HG03442 (cell line): ENCODE measurements at regions not wholly inside any gene's neighbourhood (a gene's known extent, or its start where the extent isn't known, plus 50 kb on each side); places are given as distances from the start of the nearest gene placed in this dataset.

Source experiments
- ATAC-seq: cut with Tn5 transposase; IDR thresholded peaks from one replicate; pipeline ENCODE4 v1.9.1; 2021; ENCODE audit warnings: mild to moderate bottlenecking, moderate library complexity; ENCODE audit not compliant: unreplicated experiment

DNA sequence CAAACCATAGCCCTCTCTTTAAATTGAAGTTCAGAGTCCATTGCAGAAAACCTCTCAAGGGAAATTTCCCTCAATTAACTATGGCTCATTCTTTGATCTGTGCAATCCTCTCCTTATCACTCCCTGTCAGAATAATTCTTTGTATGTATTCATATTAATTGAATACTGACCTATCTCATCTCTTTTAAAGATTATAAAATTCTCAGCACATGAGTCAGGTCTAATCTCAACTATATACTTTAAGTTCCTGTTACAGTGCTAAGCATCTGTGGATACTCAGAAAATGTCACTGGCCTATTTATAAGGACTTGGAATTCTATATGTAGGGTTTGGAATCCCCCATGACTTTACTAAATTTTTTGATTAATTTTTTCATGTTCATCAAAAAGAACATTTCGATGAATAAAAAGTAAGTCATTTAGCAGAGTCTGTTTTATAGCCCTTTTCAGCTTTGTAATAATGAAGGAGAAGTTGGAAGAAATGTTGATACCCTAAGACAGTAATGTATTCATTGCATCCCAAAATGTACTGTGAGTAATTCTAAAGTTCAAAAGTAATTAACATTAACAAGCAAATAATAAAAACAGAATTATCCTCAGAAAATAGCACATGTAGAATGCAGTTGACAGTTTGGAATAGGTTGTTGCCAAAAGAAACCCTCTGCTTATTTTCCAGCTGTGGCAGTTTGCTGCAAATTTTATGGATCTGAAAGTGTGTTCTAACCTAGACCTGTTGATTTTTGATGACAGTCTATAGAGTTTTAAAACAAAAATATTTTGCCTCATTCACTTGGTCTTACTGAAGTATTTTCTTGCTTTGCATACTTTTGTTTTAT lies 503.4 kb upstream of the CBLB start:
- no peak for ATAC-seq

DNA sequence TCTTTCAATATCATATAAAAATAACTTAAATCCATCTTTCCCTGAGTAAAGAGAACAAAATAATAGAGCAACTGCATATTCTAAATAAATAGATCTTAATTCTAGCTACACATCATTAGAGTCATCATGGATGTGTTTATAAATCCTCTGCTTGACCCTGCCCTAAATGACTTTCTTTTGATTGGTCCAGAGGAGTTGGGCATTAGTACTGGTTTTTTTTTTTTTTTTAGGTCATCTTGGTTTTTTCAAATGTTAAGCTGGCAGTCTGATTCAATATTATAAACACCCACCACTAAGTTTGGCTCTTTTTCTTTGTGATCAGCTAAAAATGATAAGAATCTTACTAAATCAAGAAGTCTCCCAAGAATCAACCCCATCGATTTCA lies 504.0 kb upstream of the CBLB start:
- no peak for ATAC-seq

DNA sequence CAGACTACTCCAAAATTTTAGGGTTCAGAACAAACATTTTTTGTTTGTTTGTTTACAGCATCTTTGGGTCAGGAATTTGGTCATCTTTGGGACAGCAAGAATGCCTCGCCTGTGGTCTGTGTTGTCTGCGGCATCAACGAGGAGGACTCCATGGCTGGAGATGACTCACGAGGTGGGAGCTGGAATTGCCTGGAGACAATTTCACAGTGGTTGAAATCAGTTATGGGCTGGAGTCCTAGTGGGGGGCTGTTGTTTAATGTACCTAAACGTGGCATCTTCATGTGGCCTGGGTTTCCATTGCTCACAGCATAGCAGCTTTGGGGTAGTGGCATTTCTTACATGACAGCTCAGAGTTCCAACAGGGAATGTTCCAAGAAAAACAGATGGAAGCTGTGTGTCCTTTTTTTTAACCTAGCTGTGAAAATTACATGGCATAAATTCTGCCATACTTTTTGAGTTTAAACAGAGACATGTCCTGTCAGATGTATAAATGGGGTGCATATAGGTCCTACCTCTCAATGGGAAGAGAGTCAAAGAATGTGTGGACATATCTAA lies 507.3 kb upstream of the CBLB start:
- ATAC-seq, result no peak

GRCh38 chr3:106379251-106379750 lies 510.5 kb upstream of the CBLB start:
- no peak for ATAC-seq

GRCh38 chr3:106380232-106380631 lies 511.4 kb upstream of the CBLB start:
- ATAC-seq, result no peak

- no peak for ATAC-seq
Observed at GRCh38 chr3:106381286-106381938, 512.6 kb upstream of the CBLB start.

DNA sequence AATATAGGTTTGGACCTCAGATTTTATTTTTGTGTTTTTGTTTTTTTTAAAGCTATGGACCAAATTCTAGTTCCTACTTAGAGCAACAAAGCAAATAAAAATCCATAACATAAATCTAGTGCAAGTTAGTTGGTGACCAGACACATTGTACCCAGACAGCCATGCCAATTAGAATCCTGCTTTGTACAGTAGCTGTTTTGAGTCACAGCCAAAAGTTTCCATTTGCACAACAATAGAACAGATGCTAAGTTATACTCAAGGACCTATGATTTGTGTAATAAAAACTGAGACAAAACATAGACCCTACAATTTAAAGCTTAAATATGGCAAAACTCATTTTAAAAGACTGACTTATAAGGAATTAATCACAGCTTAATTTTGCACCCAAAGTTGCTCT lies 513.1 kb upstream of the CBLB start:
- no peak for ATAC-seq

- no peak for ATAC-seq
Observed at GRCh38 chr3:106386050-106386449, 517.2 kb upstream of the CBLB start.

GRCh38 chr3:106392915-106393314 lies 524.1 kb upstream of the CBLB start:
- ATAC-seq, result no peak

GRCh38 chr3:106397006-106397405 lies 528.2 kb upstream of the CBLB start:
- no peak for ATAC-seq

DNA sequence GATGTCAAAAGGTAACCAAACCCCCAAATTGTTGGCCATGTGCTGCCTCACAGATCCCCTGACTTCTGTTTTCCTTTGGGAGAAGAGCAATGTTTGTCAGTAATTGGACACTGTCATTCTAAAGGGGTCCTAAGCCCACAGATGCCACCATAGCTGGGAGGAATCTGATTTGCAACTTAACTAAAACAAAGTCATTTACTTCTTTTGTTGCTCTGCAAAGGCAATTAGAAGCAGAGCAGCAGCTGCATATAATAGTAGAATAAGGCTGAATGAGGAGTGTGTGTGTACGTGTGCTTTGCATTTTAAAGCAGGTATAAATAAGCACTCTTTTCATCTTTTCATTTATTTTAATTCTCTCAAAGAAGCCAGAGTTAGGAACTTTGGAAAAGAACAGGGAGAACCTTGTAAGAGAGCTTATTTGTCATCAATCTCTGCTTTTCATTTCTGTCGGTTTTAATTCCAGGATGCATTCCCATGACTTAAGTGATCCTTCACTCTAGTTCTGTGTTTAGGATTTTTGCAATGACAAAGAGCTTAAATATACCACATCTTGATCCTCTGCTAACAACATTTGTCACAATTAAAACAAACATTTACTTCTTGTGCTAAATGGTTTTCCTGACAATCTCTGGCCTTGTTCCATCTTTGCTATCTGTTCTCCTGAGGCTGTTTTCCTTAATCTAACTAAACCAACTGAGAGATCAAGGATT lies 530.2 kb upstream of the CBLB start:
- no peak for ATAC-seq

GRCh38 chr3:106399761-106400160 lies 530.9 kb upstream of the CBLB start:
- no peak for ATAC-seq

- ATAC-seq, result no peak
Observed at GRCh38 chr3:106401666-106402490, 533.1 kb upstream of the CBLB start.

- ATAC-seq, result no peak
Observed at GRCh38 chr3:106403371-106404145, 534.7 kb upstream of the CBLB start.

- no peak for ATAC-seq
Observed at GRCh38 chr3:106413683-106414082, 544.9 kb upstream of the CBLB start.

DNA sequence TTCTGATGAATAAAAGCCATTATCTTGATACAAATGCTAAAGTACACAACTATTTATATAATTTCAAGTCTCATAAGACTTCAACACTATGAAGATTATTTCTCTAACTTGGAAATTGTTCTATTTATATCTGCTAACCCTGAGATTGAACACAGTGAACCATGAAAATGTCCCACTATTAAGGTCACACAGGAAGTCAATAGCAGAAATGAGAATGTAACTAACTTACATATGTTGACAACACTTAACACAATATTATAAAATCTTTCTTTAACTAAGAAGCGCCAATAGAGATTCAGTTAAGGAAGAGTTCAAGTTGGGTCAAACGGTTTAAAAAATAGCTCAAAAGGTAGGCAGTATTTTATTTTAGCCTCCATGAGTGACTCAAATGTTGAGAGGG lies 551.8 kb upstream of the CBLB start:
- no peak for ATAC-seq

GRCh38 chr3:106421426-106421825 lies 552.6 kb upstream of the CBLB start:
- no peak for ATAC-seq

DNA sequence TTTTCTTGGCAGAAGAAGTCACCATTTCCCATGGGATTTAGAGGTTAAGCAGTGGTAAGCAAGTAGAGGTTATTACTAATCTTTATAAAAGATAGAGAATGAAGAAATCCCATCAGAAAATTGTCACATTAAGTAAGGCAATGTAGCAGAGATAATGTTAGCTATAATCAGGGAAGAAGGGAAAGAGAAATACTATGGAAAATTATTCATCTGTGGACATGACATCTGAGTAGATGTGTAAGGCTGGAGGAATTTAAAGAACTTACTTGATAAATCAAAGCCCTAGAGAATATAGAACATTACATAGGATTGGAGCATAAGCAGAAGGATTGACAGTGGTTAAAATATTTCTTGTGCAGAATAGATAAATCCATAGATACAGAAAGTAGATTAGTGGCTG lies 553.1 kb upstream of the CBLB start:
- no peak for ATAC-seq

- ATAC-seq, result peak; percentile 49
Observed at GRCh38 chr3:106423321-106424225, 554.8 kb upstream of the CBLB start.
